ENCODE measurements at regions not wholly inside any gene's neighbourhood (a gene's known extent, or its start where the extent isn't known, plus 50 kb on each side); places are given as distances from the start of the nearest gene placed in this dataset.
"Not testable (repeated sequence)": the region's sequence is repeated elsewhere in the genome, so short reads cannot be mapped to it uniquely, and the experiment has no call there.

GRCh38 chr12:67457136-67457535 is 188.0 kb downstream of the CAND1 start:
- DNase-seq = no peak

- no peak for DNase-seq
Measured at GRCh38 chr12:67457778-67458665, 188.9 kb downstream of the CAND1 start.

- no peak for DNase-seq
Measured at GRCh38 chr12:67459173-67459572, 189.4 kb upstream of the DYRK2 start.

- no peak for DNase-seq
Measured at GRCh38 chr12:67459578-67459977, 189.0 kb upstream of the DYRK2 start.

- DNase-seq = no peak
Measured at GRCh38 chr12:67460388-67460787, 188.2 kb upstream of the DYRK2 start.

GRCh38 chr12:67468549-67469245 is 179.8 kb upstream of the DYRK2 start:
- no peak for DNase-seq

- no peak for DNase-seq
Measured at GRCh38 chr12:67469666-67470065, 178.9 kb upstream of the DYRK2 start.

- no peak for DNase-seq
Measured at GRCh38 chr12:67471810-67472209, 176.7 kb upstream of the DYRK2 start.

GRCh38 chr12:67472539-67472938 is 176.0 kb upstream of the DYRK2 start:
- DNase-seq = no peak

- DNase-seq = no peak
Measured at GRCh38 chr12:67474934-67475620, 173.5 kb upstream of the DYRK2 start.

GRCh38 chr12:67475725-67476124 is 172.8 kb upstream of the DYRK2 start:
- no peak for DNase-seq

GRCh38 chr12:67477681-67478265 is 170.8 kb upstream of the DYRK2 start:
- DNase-seq = no peak

- DNase-seq = peak; percentile 55 to 65
Measured at GRCh38 chr12:67482751-67483661, 165.5 kb upstream of the DYRK2 start.

GRCh38 chr12:67483871-67484554 is 164.5 kb upstream of the DYRK2 start:
- DNase-seq = peak in 1 of 2 experiments; percentile 5

- DNase-seq = peak; percentile 3 to 7
Measured at GRCh38 chr12:67484791-67485480, 163.6 kb upstream of the DYRK2 start.

GRCh38 chr12:67486671-67487070 is 161.9 kb upstream of the DYRK2 start:
- DNase-seq = no peak

- not testable (repeated sequence) for DNase-seq
Measured at GRCh38 chr12:67488349-67488748, 160.2 kb upstream of the DYRK2 start.

GRCh38 chr12:67489007-67489406 is 159.5 kb upstream of the DYRK2 start:
- no peak for DNase-seq

GRCh38 chr12:67496581-67496980 is 152.0 kb upstream of the DYRK2 start:
- no peak for DNase-seq

- DNase-seq = no peak
Measured at GRCh38 chr12:67498991-67499390, 149.6 kb upstream of the DYRK2 start.

GRCh38 chr12:67501362-67501761 is 147.2 kb upstream of the DYRK2 start:
- no peak for DNase-seq

Measured in activated CD4-positive, alpha-beta T cell treated with anti-CD3 and anti-CD28 coated beads, Interleukin-2, amount 50 U/mL, for 48 hours (primary cell).